ENCODE measurements at regions not wholly inside any gene's neighbourhood (a gene's known extent, or its start where the extent isn't known, plus 50 kb on each side); places are given as distances from the start of the nearest gene placed in this dataset.

DNA sequence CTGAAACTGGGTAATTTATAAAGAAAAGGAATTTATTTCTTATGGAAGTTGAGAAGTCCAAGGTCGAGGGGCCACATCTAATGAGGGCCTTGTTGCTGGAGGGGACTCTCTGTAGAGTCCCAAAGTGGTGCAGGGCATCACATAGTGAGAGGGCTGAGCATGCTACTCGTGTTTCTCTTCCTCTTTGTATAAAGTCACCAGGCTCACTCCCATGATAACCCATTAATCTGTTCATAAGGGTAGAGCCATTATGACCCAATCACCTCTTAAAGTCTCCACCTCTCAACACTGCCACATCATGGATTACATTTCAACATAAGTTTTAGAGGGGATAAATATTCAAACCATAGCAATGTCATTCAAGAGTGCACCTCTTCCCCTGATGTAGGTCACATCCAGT lies 79.1 kb upstream of the ATP2B1 start:
- H3K4me3 ChIP-seq (ENCODE audit: low read depth, low read length), result no peak overlapping the region
- no peak for DNase-seq (ENCODE audit: low read depth)
- no peak for TF ChIP-seq CTCF (IDR thresholded peaks at IDR 0.05; ENCODE audit: insufficient read depth, low read depth, low read length)

GRCh38 chr12:89786177-89786810 lies 77.7 kb upstream of the ATP2B1 start:
- no peak for DNase-seq (ENCODE audit: low read depth)
- no peak for TF ChIP-seq CTCF (IDR thresholded peaks at IDR 0.05; ENCODE audit: insufficient read depth, low read depth, low read length)
- no peak overlapping the region for H3K4me3 ChIP-seq (ENCODE audit: low read depth, low read length)

GRCh38 chr12:89783359-89784060 lies 74.9 kb upstream of the ATP2B1 start:
- H3K4me3 ChIP-seq (ENCODE audit: low read depth, low read length), result no peak overlapping the region
- peak; percentile 80 for DNase-seq (ENCODE audit: low read depth)
- TF ChIP-seq CTCF (IDR thresholded peaks at IDR 0.05; ENCODE audit: insufficient read depth, low read depth, low read length), result no peak

DNA sequence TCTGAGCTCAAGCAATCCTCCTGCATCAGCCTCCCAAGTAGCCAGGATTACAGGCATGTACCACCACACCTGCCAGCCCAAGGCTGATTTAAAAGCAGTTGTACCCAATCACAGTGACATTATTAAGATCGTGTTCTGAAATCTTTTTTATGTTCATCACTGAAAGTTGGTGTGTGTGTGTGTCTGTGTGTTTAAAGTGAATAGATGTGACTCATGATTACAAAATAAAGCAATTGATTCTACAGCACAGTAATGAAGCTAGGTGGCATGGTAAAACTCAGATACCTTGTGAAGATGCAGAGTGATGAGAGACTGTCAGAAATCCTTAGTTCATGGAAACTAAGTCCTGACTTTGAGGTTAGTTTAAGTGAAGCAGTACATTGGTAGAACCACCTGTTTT lies 74.2 kb upstream of the ATP2B1 start:
- no peak for DNase-seq (ENCODE audit: low read depth)
- no peak for TF ChIP-seq CTCF (IDR thresholded peaks at IDR 0.05; ENCODE audit: insufficient read depth, low read depth, low read length)
- H3K4me3 ChIP-seq (ENCODE audit: low read depth, low read length), result no peak overlapping the region

GRCh38 chr12:89781946-89782550 lies 73.4 kb upstream of the ATP2B1 start:
- DNase-seq (ENCODE audit: low read depth), result peak; percentile 65
- H3K4me3 ChIP-seq (ENCODE audit: low read depth, low read length), result no peak overlapping the region
- no peak for TF ChIP-seq CTCF (IDR thresholded peaks at IDR 0.05; ENCODE audit: insufficient read depth, low read depth, low read length)

DNA sequence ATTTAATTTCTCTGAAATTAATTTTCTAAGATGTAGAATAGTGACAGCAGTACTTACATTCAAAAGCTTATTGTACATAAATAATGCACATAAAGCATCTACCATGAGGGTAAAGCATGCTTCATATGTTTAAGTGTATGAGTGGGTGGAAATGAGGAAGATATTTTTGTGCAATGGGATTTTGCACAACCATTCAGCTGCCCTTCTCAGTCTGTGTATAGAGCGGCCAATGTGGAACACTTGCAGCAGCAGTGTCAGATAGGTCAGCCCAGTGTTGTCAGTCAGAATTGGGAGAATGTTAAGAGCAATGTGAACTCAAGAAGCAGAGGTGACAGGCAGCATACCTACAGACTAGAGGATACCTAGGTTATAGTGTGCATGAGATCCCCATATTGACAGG lies 72.5 kb upstream of the ATP2B1 start:
- no peak for DNase-seq (ENCODE audit: low read depth)
- no peak for TF ChIP-seq CTCF (IDR thresholded peaks at IDR 0.05; ENCODE audit: insufficient read depth, low read depth, low read length)
- no peak overlapping the region for H3K4me3 ChIP-seq (ENCODE audit: low read depth, low read length)
